HG03442 (cell line): ENCODE measurements at regions not wholly inside any gene's neighbourhood (a gene's known extent, or its start where the extent isn't known, plus 50 kb on each side); places are given as distances from the start of the nearest gene placed in this dataset.

Source experiments
- ATAC-seq: cut with Tn5 transposase; IDR thresholded peaks from one replicate; pipeline ENCODE4 v1.9.1; 2021; ENCODE audit warnings: mild to moderate bottlenecking, moderate library complexity; ENCODE audit not compliant: unreplicated experiment

DNA sequence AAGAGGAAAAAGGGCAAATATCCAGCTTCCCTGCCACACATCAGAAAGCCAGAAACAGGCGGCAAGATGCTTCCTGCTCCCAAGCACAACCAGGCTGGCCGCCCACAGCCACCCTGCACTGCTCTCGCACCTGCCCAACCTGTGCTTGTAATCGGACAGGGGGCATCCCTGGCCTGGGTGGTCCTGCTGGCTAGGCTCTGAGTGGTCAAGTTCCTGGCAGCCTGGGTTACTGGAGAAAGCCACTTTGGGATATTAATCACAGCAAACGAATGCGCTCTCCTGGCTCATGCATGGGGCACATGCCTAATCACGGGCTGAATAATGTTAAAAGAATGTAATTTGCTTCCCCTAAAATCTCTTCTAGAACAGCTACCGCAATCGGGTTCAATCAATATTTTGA, 442.4 kb downstream of the MCTP2 start:
- no peak for ATAC-seq

DNA sequence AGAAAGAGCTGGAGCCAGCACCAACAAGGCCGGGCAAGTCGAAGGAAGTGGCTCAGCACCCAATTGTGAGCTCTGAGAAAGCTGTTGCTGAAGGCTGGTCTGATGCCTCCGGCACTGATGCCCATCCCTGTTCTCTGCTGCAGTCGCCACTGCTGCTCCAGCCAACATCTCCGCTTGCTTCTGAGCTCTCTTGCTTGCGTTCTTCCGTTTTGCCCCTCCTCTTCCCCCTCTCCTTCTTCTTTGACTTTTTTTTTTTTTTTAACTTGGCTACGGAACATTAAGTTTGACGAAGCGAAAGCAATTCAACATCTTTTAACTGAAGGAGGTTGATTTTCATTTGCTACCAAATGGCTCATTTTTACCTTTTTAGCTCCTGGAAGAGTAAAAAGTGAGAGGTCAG, 442.9 kb downstream of the MCTP2 start:
- no peak for ATAC-seq

DNA sequence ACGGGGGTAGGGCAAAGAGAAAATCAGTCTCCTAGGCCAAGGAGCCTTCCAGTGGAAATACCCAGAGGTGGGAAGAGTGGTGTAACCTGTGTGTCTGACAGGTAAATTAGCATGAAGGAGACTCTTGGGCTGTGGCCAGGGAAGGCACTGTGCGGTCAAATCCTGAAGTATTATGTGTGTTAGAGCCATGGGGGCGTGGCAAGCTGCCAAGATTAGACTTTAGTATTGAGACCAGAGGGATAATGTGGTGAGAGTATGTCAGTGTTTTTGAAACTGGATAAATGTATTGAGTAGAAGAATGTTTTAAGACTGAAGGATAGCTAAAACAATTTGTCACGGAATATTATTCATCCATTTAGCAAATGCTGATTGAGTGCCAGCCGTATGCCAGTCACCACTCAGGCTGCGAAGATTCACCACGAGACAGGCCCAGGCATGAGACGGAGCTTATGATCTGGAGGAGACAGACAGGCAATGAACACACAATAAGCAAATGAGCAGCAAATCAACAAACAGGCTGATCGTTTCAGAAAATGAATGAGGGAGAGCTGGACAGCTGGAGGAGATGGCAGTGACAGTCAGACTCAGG, 445.9 kb downstream of the MCTP2 start:
- no peak for ATAC-seq

DNA sequence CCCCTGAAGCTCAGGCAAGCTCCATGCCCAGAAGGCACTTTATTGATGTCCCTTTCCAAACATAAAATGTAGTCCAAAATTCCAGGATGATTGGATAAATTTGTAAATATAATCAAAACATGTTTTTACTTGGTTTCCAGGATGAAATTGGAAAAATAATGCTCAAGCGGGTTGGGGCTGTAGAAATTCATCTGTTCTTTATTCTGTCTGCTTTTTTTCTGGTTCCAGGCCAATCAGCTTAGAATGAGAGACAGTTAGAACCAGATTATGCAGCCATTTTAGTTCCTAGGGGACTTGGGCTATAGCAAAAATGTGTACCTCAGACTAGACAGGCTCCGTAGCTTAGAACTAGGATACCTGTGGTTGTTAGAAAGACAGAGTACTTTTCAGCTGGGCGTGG, 450.8 kb downstream of the MCTP2 start:
- ATAC-seq: no peak

DNA sequence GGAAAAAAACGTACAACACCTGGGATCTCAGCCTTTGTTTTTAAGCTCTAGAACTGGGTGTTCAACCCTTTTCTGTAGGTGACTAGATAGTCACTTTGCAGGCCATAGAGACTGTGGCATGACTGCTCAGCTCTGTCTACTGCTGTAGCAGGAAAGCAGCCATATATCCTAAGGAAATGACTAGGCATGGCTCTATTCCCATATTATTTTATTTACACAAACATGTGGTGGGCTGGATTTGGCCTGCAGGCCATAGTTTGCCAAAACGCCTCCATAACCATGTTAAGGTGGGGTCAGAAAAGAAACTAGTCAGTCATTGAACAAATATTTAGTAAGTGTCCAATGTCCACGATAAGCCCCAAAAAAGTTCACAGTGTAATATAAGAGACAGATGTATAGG, 452.5 kb downstream of the MCTP2 start:
- ATAC-seq: no peak

DNA sequence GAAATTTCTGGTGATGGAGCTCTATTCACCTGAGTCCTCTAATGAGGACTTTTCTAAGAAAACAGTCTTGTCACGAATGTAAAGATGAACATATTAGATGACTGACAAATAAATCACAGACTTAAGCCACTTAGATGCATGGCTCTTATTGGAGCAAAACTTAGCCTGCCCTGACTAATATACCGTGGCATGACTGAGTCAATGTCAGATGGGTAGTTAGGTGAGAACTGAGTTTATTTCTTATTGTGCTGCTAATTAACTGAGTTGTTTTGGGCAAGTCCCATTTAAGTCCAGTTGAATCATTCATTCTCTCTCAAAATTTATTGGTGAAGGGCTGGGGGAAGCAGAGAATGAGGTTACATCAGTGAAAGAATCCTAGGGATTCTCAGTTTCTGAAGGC, 459.8 kb downstream of the MCTP2 start:
- no peak for ATAC-seq

DNA sequence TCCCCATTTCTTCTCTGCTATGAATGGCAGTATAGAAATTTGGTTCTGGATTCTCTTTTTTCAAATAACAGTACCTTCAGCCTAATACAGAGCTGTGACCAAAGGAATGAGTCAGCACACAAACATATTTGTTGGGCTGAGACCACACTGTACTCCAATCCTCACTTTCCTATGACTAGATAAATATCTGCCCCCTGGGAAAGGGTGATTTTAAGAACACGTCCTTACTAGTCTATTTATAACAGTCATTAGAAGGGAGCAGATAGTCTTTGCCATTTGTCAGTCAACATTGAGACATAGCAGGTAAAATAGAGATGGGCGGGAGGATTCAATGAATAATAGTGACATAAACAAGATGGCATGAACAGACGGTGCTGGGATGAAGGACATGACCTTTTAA, 461.3 kb downstream of the MCTP2 start:
- no peak for ATAC-seq

DNA sequence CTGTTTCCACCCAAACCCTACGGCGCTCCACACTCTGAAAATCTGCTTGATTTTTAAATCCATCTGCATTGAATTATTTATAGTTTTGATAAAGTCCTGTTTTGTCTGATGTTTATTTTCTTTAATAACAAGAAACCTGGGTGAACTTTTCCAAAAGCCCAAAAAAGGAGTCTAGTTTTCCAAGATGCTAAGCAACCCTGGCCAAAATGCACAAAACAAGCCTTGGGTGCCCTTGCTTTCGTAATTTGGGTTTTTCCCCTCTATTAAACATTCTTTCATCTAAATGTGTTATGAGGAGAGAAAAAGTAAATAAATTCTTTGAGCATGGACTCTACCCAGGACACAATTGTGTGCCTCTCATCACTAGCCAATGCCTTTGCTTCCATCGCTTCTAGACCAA, 468.9 kb downstream of the MCTP2 start:
- ATAC-seq: no peak

DNA sequence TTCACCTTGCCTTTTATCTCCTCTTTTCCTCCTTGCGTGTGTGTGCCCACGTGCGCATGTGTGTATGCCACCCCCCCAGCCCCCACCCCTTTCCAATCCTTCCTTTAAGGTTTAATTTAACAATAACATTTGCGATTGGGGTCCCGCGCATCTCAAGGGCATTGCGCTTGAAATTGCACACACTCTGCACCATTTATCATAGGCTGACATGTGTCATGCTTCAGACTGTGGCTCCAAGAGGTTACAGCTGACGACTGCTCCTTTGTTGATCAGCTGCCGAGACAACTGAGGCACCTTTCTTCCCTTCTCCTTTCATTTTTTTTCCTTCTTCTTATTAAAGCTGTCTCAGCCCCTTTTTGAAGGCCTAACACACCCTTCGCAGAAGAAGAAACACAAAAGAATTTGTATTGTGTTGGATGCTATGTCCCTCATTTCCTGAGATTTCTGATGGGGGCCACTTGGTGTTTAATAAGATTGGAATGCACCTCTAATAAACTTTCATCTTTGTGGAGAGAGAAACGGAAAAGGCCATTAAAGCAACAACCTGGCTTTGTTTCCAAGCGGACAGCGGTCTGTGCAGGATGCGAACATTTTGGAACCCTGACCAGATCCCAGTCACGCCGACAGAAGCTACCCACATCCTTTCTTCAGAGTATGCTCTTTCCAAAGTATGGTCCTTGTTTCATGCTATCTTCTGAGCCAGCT, 470.1 kb downstream of the MCTP2 start:
- ATAC-seq: no peak

DNA sequence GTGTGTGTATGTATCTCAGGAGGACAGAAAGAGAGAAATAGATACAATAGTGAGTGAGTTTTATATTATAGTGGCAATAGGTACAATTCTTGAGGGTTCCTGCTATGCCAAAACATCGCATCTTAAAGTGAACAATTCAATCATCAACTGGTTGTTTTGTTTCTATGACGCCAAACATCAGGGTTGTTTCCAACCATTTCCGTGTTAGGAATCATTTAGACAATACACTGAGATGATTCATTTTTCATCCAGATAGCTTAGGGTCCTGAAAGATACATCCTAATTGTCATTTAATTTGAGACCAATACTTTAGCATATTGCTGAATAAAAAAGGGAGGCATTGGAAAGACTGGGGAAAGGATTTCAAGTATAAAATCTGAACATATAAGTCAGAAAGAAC, 472.2 kb downstream of the MCTP2 start:
- ATAC-seq: no peak

DNA sequence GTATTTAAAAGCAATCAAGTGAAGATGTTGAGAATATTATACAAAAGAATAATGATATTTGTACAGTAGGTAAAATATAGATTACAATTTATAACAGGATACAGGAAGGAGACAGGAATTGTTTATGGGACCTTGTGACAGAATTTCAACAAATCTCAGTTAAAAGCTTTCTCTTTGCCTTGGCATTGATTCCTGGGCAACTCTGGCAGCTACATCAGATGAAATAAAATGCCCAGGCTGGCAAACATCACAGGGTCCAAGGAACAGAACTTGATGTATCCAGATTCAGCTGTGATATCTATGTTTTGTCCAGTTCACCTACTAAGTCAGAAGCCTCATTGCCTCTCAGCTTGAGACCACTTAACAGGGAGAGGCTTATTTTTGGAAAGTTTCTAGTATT, 473.1 kb downstream of the MCTP2 start:
- no peak for ATAC-seq

DNA sequence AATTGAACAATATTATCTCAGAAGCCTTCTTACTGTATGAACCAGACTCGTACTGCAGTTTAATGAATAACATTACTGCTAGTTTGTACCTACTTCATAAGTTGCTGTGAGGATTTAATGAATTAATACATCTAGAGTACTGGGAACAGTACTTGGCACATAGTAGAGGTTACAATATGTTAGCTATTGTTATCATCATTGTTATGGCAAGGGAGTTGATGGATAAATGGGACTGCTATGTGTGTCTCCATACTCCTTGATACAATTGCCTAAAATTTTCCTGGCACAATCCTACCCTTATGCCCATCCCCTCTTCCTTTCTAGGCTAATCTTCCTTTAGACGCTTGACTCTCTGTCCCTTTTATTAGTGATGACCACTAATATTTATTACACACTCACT, 473.6 kb downstream of the MCTP2 start:
- no peak for ATAC-seq

DNA sequence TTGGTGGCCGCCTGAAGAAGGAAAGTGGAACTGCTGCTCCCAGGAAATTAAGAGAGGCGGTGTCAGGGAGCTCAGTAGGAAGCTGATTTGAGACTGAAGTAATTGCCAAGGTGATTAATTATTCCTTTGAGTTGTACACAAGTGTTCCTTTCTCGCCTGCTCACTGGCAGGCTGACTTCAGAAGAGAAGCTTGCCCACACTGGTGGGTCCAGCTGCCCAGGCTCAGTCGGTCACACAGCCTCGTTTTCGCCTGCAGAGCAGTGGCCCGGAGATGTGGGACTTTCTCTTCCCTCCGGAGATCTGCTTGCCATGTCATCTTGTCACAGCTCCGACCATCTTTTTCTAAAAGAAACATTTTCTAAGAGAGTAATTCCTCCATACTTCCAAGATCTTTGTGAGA, 478.0 kb downstream of the MCTP2 start:
- ATAC-seq: no peak

DNA sequence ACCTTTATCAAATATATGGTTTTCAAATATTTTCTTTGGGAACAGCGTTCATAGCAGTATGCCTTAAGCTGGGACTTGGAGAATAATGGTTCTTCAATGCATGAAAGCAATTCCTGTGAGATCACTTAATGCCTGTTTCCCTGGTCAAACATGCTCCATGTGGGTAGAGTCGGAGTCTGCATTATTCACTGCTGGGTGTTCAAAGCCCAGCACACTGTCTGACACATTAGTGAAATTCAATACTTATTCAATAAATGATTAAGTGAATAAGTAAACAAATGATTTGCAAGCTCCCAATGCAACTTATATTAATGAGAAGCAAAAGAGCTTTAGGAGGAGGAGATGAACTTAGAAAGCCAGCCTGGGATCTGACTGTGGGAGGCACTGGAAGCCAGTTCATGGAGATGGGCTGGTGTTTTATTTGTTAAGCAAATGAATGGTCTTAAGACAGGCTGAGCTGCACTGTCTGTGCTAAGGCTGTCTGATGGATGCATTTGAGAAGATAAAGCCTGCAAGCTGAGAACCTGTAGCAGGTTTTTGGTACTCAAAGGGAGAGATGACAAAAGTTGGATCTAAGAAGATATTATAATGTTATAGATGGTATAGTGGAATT, 490.8 kb downstream of the MCTP2 start:
- no peak for ATAC-seq

DNA sequence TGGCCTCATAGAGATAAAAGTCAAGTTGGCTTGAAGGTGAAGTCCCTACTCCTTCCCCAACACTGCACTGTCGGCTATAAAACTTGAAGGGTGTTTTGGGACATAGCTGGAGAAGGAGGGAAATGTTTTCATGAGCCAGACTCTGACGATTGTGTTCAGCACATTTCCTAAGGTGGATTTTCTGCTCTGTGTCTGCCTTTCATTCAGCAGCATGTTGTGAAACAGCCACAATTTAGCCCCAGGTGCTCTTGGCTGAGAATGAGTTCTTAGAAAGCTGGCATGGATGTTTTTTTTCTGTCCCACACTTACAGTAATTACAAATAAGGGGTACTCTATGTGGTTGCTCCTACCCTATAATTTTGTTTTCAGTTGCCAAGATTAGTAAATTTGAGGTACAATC, 492.4 kb downstream of the MCTP2 start:
- no peak for ATAC-seq

DNA sequence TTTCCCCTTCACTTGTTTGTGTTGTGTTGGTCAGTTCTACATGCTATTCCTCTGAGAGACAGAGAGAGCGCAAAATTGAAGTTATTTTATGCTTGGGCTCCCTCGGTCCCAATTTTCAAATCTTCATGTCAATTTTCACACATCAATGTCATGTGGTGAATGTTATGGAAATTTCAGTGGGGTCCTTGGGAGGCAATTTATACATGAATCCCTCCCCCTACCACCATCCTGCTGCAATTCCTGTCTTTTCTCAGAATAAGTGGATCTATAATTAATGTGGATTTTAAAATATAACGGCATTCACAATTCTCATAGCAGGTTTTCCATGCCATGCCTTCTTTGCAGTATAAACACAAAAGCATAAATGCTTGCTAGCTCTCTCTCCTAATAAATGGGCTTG, 499.9 kb downstream of the MCTP2 start:
- no peak for ATAC-seq

DNA sequence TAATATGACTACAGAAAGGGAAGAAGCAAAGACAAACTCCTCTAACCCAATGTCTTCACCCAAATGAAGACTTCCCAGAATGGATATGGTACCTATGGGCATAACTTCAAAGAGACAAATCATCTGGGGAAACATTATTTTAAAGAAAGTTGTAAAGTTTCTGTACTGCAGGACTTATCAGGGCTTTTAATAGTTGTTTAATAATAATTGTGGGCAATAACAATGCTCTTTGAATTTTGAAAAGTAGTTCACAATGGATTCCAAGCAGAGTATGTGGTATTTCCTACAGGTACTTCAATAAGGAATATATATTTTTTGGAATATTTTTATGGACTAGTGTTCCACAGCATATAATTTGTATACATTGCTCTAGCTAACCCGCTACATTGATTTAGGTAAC, 503.1 kb downstream of the MCTP2 start:
- ATAC-seq: no peak

DNA sequence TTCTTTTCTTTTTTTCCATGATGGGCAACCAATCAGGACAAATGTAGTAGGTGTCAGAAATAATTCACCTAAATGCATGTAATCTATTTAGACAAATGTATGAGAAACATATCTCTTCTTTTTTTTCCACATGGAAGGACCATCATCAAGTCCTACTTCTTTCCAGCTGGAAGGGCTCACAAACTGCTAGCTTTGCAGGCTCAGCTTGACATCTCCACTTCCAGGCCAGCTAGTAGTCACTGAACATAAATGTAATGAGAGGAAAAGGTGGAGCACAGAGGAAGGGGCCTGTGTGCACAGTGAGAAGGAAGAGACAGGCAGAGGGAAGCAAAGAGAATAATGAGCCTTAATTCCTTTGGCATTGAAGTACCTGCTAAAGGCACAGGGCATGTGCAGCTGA, 504.9 kb downstream of the MCTP2 start:
- ATAC-seq: no peak

DNA sequence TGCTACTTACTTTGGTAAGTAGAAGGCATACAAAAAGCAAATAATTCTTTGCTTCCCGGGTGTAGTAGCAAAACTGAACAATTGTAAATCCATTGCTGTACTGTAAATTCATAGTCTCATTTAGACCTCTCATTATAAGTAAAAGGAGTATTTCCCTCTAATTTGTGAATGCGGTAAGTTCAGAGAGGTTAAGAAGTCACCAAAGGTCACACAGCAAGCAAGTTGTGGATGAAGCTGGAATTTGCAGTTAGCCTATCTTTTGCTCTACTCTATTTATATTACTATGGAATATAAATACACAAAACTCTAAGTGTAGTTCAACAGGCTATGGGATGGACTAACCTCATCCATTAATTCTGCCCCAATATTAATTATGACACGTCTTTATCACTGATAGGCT, 508.3 kb downstream of the MCTP2 start:
- ATAC-seq: no peak

DNA sequence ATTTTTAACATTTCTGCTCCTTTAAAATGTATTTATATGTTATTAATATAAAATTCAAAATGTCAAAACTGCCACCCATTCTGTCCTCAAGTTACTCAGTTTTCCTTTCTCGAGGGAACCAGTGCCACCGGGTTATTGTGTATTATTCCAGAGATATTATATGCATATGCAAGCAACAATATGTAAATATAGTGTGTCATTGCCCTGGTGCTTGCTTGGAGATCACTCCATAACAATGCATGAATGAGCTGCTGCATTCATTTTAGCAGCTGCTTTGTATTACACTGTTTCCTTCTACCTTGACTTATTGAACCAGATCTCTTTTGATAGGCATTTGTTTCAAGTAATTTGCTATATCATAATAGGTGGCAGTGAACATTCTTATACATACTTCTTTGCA, 509.1 kb downstream of the MCTP2 start:
- ATAC-seq: no peak

DNA sequence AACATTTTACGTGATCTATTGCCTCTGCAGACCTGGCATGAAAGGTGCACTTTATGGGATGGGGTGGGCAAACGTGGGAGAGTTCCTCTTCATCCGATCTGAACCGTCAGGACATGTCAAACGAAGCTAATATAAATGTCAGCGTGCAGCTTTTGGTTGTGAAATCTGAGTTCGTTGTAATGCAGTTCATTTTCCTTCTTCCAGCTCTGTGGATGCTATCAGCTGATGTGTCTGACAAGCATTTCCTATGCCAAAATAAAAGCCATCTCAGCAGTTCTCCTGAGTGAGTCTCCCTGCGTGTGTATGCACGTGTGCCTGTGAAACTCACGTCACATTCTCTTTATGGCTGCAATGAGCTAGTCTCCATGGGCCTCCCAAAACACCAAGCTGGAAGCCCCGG, 512.3 kb downstream of the MCTP2 start:
- no peak for ATAC-seq

DNA sequence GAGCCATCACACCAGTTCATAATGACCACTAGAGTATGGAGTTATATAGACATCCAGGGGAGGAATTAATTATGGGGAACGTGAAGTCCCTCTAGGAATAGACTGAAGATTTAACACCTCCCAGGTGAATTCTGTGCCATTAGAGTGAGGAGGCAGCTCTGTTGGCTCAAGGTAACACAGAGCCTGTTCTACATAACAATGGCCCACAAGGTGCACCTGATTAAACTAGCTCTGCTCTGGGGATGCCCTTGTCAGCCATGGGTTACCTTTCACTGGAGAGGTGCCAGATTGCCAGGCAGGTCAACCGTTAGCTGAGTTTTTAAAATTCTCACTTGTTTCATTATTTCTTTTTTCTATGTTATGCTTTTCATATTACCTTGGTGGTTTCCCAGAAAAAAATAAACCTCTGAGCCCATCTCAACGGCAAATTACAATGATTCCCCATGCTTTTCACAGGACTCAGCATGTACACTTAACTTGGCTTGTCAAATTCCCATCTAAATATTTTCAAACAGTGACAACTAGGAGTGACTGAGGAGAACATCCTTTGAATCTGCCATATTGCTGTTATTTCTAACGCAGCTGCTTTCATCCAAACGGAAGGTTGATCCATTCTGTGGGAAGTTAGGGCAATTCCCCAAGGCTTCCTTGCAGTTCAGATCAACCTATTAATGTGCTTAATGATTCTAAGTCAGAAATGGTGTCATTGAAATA, 512.9 kb downstream of the MCTP2 start:
- no peak for ATAC-seq
